ENCODE measurements at regions not wholly inside any gene's neighbourhood (a gene's known extent, or its start where the extent isn't known, plus 50 kb on each side); places are given as distances from the start of the nearest gene placed in this dataset.

GRCh38 chr4:31081366-31081765 is 361.2 kb downstream of the PCDH7 start (continued):
- TF ChIP-seq ATF2 (IDR thresholded peaks at IDR 0.05; ENCODE audit: low read length) (no peak), GTF2F1 (IDR thresholded peaks at IDR 0.05; ENCODE audit: borderline replicate concordance, low read depth, low read length) (no peak), HDAC6 (IDR thresholded peaks at IDR 0.05; ENCODE audit: low read depth, low read length) (no peak)
